ENCODE measurements at regions not wholly inside any gene's neighbourhood (a gene's known extent, or its start where the extent isn't known, plus 50 kb on each side); places are given as distances from the start of the nearest gene placed in this dataset.

- Histone ChIP-seq H3K4me1 (ENCODE audit: control insufficient read depth, insufficient read depth, low read length) (no peaks in the 10 kb centered on the region), H3K9me3 (ENCODE audit: control insufficient read depth, insufficient read depth, low read depth, low read length) (no peaks in the 10 kb centered on the region), H3K4me3 (ENCODE audit: low read depth, low read length) (no peak overlapping the region), H3K36me3 (ENCODE audit: control insufficient read depth in 2 of 2, insufficient read depth in 1 of 2, low read length in 2 of 2) (no peaks in the 10 kb centered on the region), H3K27ac (ENCODE audit: extremely low read depth, low read depth, low read length) (no peak overlapping the region)
- POLR2A ChIA-PET, result no interaction called here
- CTCF ChIA-PET, result interaction anchor here (0.7 kb wide), 1 partner anchor 1332 kb away, joined by 3 read pairs; no protein-coding TSS in a partner anchor
- TF ChIP-seq YY1 (tag by site-specific recombination; IDR thresholded peaks at IDR 0.05) (peak; percentile 34; the same call in 1 of the 2 replicates), ZNF24 (tag by site-specific recombination; IDR thresholded peaks at IDR 0.05) (0 out of 2 replicates have a peak, but pooled peaks have one; percentile 30), SP2 (tag by site-specific recombination; IDR thresholded peaks at IDR 0.05) (0 out of 2 replicates have a peak, but pooled peaks have one; percentile 16), ZNF423 (tag by site-specific recombination; IDR thresholded peaks at IDR 0.05) (no peak), ATF2 (tag by site-specific recombination; IDR thresholded peaks at IDR 0.05; ENCODE audit: low read depth) (no peak), KLF8 (tag by site-specific recombination; IDR thresholded peaks at IDR 0.05) (0 out of 2 replicates have a peak, but pooled peaks have one; percentile 23), ZNF621 (tag by site-specific recombination; IDR thresholded peaks at IDR 0.05) (no peak), SCRT2 (tag by site-specific recombination; IDR thresholded peaks at IDR 0.05) (peak; percentile 90), ZNF692 (tag by site-specific recombination; IDR thresholded peaks at IDR 0.05) (peak; percentile 36; the same call in 1 of the 2 replicates), ZEB2 (tag by site-specific recombination; IDR thresholded peaks at IDR 0.05) (0 out of 2 replicates have a peak, but pooled peaks have one; percentile 21), ZBTB48 (tag by site-specific recombination; IDR thresholded peaks at IDR 0.05) (no peak), ZXDB (tag by site-specific recombination; IDR thresholded peaks at IDR 0.05) (no peak), GLI4 (tag by site-specific recombination; IDR thresholded peaks at IDR 0.05) (peak; percentile 75; the same call in 1 of the 2 replicates), ZNF629 (tag by site-specific recombination; IDR thresholded peaks at IDR 0.05) (peak; percentile 52), SP3 (tag by site-specific recombination; IDR thresholded peaks at IDR 0.05) (0 out of 2 replicates have a peak, but pooled peaks have one; percentile 23), ZNF449 (tag by site-specific recombination; IDR thresholded peaks at IDR 0.05) (peak; percentile 72), SP7 (tag by site-specific recombination; IDR thresholded peaks at IDR 0.05) (peak; percentile 68), YY2 (tag by site-specific recombination; IDR thresholded peaks at IDR 0.05) (peak; percentile 69), ZBTB11 (tag by site-specific recombination; conservative IDR thresholded peaks at IDR 0.05; ENCODE audit: low read depth) (no peak)
- TF ChIP-seq, protein P1, sequence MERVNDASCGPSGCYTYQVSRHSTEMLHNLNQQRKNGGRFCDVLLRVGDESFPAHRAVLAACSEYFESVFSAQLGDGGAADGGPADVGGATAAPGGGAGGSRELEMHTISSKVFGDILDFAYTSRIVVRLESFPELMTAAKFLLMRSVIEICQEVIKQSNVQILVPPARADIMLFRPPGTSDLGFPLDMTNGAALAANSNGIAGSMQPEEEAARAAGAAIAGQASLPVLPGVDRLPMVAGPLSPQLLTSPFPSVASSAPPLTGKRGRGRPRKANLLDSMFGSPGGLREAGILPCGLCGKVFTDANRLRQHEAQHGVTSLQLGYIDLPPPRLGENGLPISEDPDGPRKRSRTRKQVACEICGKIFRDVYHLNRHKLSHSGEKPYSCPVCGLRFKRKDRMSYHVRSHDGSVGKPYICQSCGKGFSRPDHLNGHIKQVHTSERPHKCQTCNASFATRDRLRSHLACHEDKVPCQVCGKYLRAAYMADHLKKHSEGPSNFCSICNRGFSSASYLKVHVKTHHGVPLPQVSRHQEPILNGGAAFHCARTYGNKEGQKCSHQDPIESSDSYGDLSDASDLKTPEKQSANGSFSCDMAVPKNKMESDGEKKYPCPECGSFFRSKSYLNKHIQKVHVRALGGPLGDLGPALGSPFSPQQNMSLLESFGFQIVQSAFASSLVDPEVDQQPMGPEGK (tag by site-specific recombination; IDR thresholded peaks at IDR 0.05), result 0 out of 2 replicates have a peak, but pooled peaks have one; percentile 28
- TF ChIP-seq, protein P2, sequence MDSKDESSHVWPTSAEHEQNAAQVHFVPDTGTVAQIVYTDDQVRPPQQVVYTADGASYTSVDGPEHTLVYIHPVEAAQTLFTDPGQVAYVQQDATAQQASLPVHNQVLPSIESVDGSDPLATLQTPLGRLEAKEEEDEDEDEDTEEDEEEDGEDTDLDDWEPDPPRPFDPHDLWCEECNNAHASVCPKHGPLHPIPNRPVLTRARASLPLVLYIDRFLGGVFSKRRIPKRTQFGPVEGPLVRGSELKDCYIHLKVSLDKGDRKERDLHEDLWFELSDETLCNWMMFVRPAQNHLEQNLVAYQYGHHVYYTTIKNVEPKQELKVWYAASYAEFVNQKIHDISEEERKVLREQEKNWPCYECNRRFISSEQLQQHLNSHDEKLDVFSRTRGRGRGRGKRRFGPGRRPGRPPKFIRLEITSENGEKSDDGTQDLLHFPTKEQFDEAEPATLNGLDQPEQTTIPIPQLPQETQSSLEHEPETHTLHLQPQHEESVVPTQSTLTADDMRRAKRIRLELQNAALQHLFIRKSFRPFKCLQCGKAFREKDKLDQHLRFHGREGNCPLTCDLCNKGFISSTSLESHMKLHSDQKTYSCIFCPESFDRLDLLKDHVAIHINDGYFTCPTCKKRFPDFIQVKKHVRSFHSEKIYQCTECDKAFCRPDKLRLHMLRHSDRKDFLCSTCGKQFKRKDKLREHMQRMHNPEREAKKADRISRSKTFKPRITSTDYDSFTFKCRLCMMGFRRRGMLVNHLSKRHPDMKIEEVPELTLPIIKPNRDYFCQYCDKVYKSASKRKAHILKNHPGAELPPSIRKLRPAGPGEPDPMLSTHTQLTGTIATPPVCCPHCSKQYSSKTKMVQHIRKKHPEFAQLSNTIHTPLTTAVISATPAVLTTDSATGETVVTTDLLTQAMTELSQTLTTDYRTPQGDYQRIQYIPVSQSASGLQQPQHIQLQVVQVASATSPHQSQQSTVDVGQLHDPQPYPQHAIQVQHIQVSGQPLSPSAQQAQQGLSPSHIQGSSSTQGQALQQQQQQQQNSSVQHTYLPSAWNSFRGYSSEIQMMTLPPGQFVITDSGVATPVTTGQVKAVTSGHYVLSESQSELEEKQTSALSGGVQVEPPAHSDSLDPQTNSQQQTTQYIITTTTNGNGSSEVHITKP (tag by site-specific recombination; IDR thresholded peaks at IDR 0.05), result 0 out of 2 replicates have a peak, but pooled peaks have one; percentile 19
- TF ChIP-seq, protein P3, sequence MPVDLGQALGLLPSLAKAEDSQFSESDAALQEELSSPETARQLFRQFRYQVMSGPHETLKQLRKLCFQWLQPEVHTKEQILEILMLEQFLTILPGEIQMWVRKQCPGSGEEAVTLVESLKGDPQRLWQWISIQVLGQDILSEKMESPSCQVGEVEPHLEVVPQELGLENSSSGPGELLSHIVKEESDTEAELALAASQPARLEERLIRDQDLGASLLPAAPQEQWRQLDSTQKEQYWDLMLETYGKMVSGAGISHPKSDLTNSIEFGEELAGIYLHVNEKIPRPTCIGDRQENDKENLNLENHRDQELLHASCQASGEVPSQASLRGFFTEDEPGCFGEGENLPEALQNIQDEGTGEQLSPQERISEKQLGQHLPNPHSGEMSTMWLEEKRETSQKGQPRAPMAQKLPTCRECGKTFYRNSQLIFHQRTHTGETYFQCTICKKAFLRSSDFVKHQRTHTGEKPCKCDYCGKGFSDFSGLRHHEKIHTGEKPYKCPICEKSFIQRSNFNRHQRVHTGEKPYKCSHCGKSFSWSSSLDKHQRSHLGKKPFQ (tag by site-specific recombination; IDR thresholded peaks at IDR 0.05), result peak; percentile 94
Measured at GRCh38 chr10:28984431-28984830, 304.4 kb upstream of the LYZL1 start.
